SK-N-DZ (cell line): ENCODE measurements at regions not wholly inside any gene's neighbourhood (a gene's known extent, or its start where the extent isn't known, plus 50 kb on each side); places are given as distances from the start of the nearest gene placed in this dataset.
"Not testable (repeated sequence)": the region's sequence is repeated elsewhere in the genome, so short reads cannot be mapped to it uniquely, and the experiment has no call there.

Experiments used
- DNase-seq: peaks from one replicate; pipeline ENCODE4 v3.0.0-alpha.2; 2015; ENCODE audit warnings: low spot score

- peak; percentile 56 for DNase-seq
Observed at GRCh38 chr1:10867138-10867721, 70.8 kb upstream of the CASZ1 start.

- peak; percentile 87 for DNase-seq
Observed at GRCh38 chr1:10867914-10868598, 71.6 kb upstream of the CASZ1 start.

GRCh38 chr1:10868599-10868965 is 72.1 kb upstream of the CASZ1 start:
- peak; percentile 39 for DNase-seq

GRCh38 chr1:10869933-10870332 is 73.5 kb upstream of the CASZ1 start:
- no peak for DNase-seq

GRCh38 chr1:10870493-10871096 is 74.1 kb upstream of the CASZ1 start:
- no peak for DNase-seq

GRCh38 chr1:10873189-10873588 is 76.7 kb upstream of the CASZ1 start:
- peak; percentile 85 for DNase-seq

GRCh38 chr1:10874351-10874750 is 77.9 kb upstream of the CASZ1 start:
- DNase-seq: no peak

GRCh38 chr1:10877894-10878293 is 81.4 kb upstream of the CASZ1 start:
- no peak for DNase-seq

- no peak for DNase-seq
Observed at GRCh38 chr1:10878469-10878868, 82.0 kb upstream of the CASZ1 start.

- DNase-seq: no peak
Observed at GRCh38 chr1:10880063-10880462, 83.6 kb upstream of the CASZ1 start.

GRCh38 chr1:10881046-10881445 is 84.6 kb upstream of the CASZ1 start:
- DNase-seq: no peak

GRCh38 chr1:10882069-10882468 is 85.6 kb upstream of the CASZ1 start:
- DNase-seq: no peak

GRCh38 chr1:10887032-10887431 is 90.6 kb upstream of the CASZ1 start:
- not testable (repeated sequence) for DNase-seq

- peak; percentile 74 for DNase-seq
Observed at GRCh38 chr1:10888291-10888690, 91.8 kb upstream of the CASZ1 start.

- peak; percentile 70 for DNase-seq
Observed at GRCh38 chr1:10888791-10889649, 92.6 kb upstream of the CASZ1 start.

- peak; percentile 47 for DNase-seq
Observed at GRCh38 chr1:10889650-10890353, 93.4 kb upstream of the CASZ1 start.

- DNase-seq: peak; percentile 41
Observed at GRCh38 chr1:10890491-10891071, 94.1 kb upstream of the CASZ1 start.

- DNase-seq: no peak
Observed at GRCh38 chr1:10891091-10891490, 94.6 kb upstream of the CASZ1 start.

- peak; percentile 29 for DNase-seq
Observed at GRCh38 chr1:10892138-10893065, 96.0 kb upstream of the CASZ1 start.

- DNase-seq: no peak
Observed at GRCh38 chr1:10895621-10896020, 99.2 kb upstream of the CASZ1 start.
